HCT116 (cell line): ENCODE measurements at regions not wholly inside any gene's neighbourhood (a gene's known extent, or its start where the extent isn't known, plus 50 kb on each side); places are given as distances from the start of the nearest gene placed in this dataset.

Experiments
- ATAC-seq: fragments of 200-7000 bp; cut with Tn5 transposase; 2 replicates; pipeline ENCODE4 v1.9.1; 2020; ENCODE audit warnings: mild to moderate bottlenecking, moderate library complexity
- BruUV-seq: library from RNA; stranded (reverse); fragments of 400-500 nt; replicated peaks from 2 replicates; lab custom pipeline; 2021; lab: Mats Ljungman, UMichigan
- CTCF ChIA-PET: fragments of 300-600 bp; sonication (Branson Sonifier 250); formaldehyde crosslinking; loops from one replicate; lab custom pipeline; 2021; ENCODE audit warnings: antibody characterized with exemption; lab: Charles Lee
- POLR2A ChIA-PET: fragments of 300-600, 350-600 bp; sonication (Branson Sonifier 250); formaldehyde crosslinking; loops from one replicate; lab custom pipeline; 2021; ENCODE audit warnings: antibody characterized with exemption; lab: Charles Lee
- RAD21 ChIA-PET, 2 experiments: fragments of 300-600 bp; sonication (Branson Sonifier 250); formaldehyde crosslinking; loops; one replicate each; lab custom pipeline; 2023; ENCODE audit warnings: low total read pairs in 2 of 2; ENCODE audit not compliant: uncharacterized antibody in 2 of 2, unreplicated experiment in 2 of 2, low non-redundant PET in 1 of 2; lab: Charles Lee
- DNase-seq: peaks from one replicate; pipeline ENCODE4 v3.0.0-alpha.2; 2010; ENCODE audit warnings: low read depth, low spot score
- H2AFZ ChIP-seq: fragments of 200-600 bp; shearing (Covaris generic), sonication (generic); 2 replicates; pipeline ENCODE4 v1.6.1; 2017; ENCODE audit warnings: low read depth, mixed run types, mixed read lengths, antibody characterized with exemption, low read length; ENCODE audit not compliant: poor library complexity, severe bottlenecking
- H3K27ac ChIP-seq: 2 replicates; pipeline ENCODE4 v1.5.1; 2012; ENCODE audit warnings: low read depth, low read length
- H3K27me3 ChIP-seq: fragments of 200-600 bp; sonication (generic); 2 replicates; pipeline ENCODE4 v1.6.1; 2016; ENCODE audit warnings: mixed run types, low read length, mixed read lengths; ENCODE audit not compliant: insufficient read depth
- H3K36me3 ChIP-seq, 2 experiments: fragments of 200-500 bp in 1 of 2; fragments of 200-600 bp in 1 of 2; sonication (Bioruptor generic) in 1 of 2; sonication (generic) in 1 of 2; 2 replicates each; pipeline versions ENCODE4 v1.5.1 to v1.6.1; 2014 to 2016; ENCODE audit warnings: low read length in 2 of 2, inconsistent platforms in 1 of 2, mixed read lengths in 1 of 2, mixed run types in 1 of 2; ENCODE audit not compliant: insufficient read depth in 2 of 2, control insufficient read depth in 1 of 2
- H3K4me1 ChIP-seq, 2 experiments: fragments of 200-600 bp in 1 of 2; sonication (generic) in 1 of 2; 2 replicates each; pipeline versions ENCODE4 v1.5.1 to v1.6.1; 2012 to 2017; ENCODE audit warnings: low read length in 2 of 2, inconsistent platforms in 1 of 2, mild to moderate bottlenecking in 1 of 2, mixed read lengths in 1 of 2, mixed run types in 1 of 2, moderate library complexity in 1 of 2; ENCODE audit not compliant: insufficient read depth in 2 of 2, control insufficient read depth in 1 of 2
- H3K4me2 ChIP-seq: fragments of 200-600 bp; sonication (generic); 2 replicates; pipeline ENCODE4 v1.6.1; 2017; ENCODE audit warnings: mixed run types, low read length, mixed read lengths
- H3K4me3 ChIP-seq, 2 experiments: fragments of 200-600 bp in 1 of 2; sonication (generic) in 1 of 2; replicated peaks in 1 of 2; 2 replicates each; pipeline ENCODE4 v1.5.1; 2011 to 2016; ENCODE audit warnings: low read length in 2 of 2, control low read depth in 1 of 2, low read depth in 1 of 2, mild to moderate bottlenecking in 1 of 2, mixed read lengths in 1 of 2, mixed run types in 1 of 2
- H3K79me2 ChIP-seq: fragments of 200-600 bp; sonication (generic); 2 replicates; pipeline ENCODE4 v1.6.1; 2017; ENCODE audit warnings: mild to moderate bottlenecking, mixed run types, low read length, moderate library complexity, mixed read lengths; ENCODE audit not compliant: insufficient read depth
- H3K9ac ChIP-seq: fragments of 200-600 bp; sonication (generic); 2 replicates; pipeline ENCODE4 v1.6.1; 2016; ENCODE audit warnings: low read length, mixed read lengths
- H3K9me2 ChIP-seq: fragments of 200-600 bp; sonication (generic), shearing (Covaris generic); 2 replicates; pipeline ENCODE4 v1.6.1; 2017; ENCODE audit warnings: mixed run types, mild to moderate bottlenecking, moderate library complexity; ENCODE audit not compliant: insufficient read depth
- H3K9me3 ChIP-seq, 2 experiments: fragments of 200-500 bp in 1 of 2; fragments of 200-600 bp in 1 of 2; sonication (Bioruptor generic) in 1 of 2; sonication (generic) in 1 of 2; 2 replicates each; pipeline ENCODE4 v1.6.1; 2014 to 2017; ENCODE audit warnings: low read length in 2 of 2, mixed read lengths in 2 of 2, inconsistent platforms in 1 of 2, low read depth in 1 of 2, mild to moderate bottlenecking in 1 of 2, mixed run types in 1 of 2, moderate library complexity in 1 of 2; ENCODE audit not compliant: control insufficient read depth in 1 of 2, insufficient read depth in 1 of 2
- H4K20me1 ChIP-seq: fragments of 200-600 bp; sonication (generic), shearing (Covaris generic); 2 replicates; pipeline ENCODE4 v1.6.1; 2017; ENCODE audit warnings: mixed run types, mild to moderate bottlenecking, moderate library complexity; ENCODE audit not compliant: insufficient read depth
- ATF3 ChIP-seq: IDR thresholded peaks from 2 replicates; pipeline ENCODE4 v1.6.1; 2012
- EGR1 ChIP-seq: IDR thresholded peaks from 2 replicates; pipeline ENCODE4 v1.6.1; 2012; ENCODE audit warnings: low read depth
- EZH2phosphoT487 ChIP-seq: fragments of 200-600 bp; IDR thresholded peaks from 2 replicates; pipeline ENCODE4 v1.6.1; 2018; ENCODE audit warnings: antibody characterized with exemption, borderline replicate concordance
- REST ChIP-seq: IDR thresholded peaks from 2 replicates; pipeline ENCODE4 v1.6.1; 2012; ENCODE audit warnings: low read depth
- SP1 ChIP-seq: IDR thresholded peaks from 2 replicates; pipeline ENCODE4 v1.6.1; 2012; ENCODE audit warnings: low read depth
- YY1 ChIP-seq: IDR thresholded peaks from 2 replicates; pipeline ENCODE4 v1.6.1; 2011; ENCODE audit warnings: low read length, low read depth, moderate library complexity, mild to moderate bottlenecking; ENCODE audit not compliant: insufficient replicate concordance; ENCODE audit errors: extremely low read depth
- ZFX ChIP-seq: fragments of 450-650 bp; IDR thresholded peaks from 2 replicates; pipeline ENCODE4 v1.6.1; 2017
- ZNF274 ChIP-seq: fragments of 200-500 bp; sonication (Bioruptor generic); IDR thresholded peaks from 2 replicates; pipeline ENCODE4 v1.6.1; 2014; ENCODE audit warnings: mild to moderate bottlenecking, low read depth, low read length, inconsistent platforms
- intact Hi-C: fragments of 100-400 bp; cut with micrococcal nuclease; formaldehyde crosslinking; loops from 2 replicates; pipeline ENCODE4 v1.10.0; 2022

GRCh38 chr12:128052331-128052730 lies 214.6 kb upstream of the TMEM132C start:
- no peaks in the 10 kb centered on the region for H3K4me1 ChIP-seq
- RAD21 ChIA-PET = no interaction called here
- no TSS peak for BruUV-seq

More at GRCh38 chr12:128052331-128052730, 214.6 kb upstream of the TMEM132C start:
- no peak overlapping the region for H3K4me2 ChIP-seq
- H3K27ac ChIP-seq = no peak overlapping the region
- no peak overlapping the region for H2AFZ ChIP-seq
- H4K20me1 ChIP-seq = no peaks in the 10 kb centered on the region
- ATAC-seq (no peak), DNase-seq (no peak)
- POLR2A ChIA-PET = no interaction called here
- CTCF ChIA-PET = no interaction called here
- TF ChIP-seq ZNF274 (no peak), REST (no peak), ATF3 (no peak), SP1 (no peak), ZFX (no peak), YY1 (no peak), EZH2phosphoT487 (no peak), EGR1 (no peak)
- intact Hi-C loops = no loop called here
- H3K9me2 ChIP-seq = no peaks in the 10 kb centered on the region
- H3K9me3 ChIP-seq = peaks cover 0 to 27% of the 10 kb centered on the region in 2 experiments; a peak in 2 of 4 replicates
- H3K9ac ChIP-seq = no peak overlapping the region
- no peaks in the 10 kb centered on the region for H3K79me2 ChIP-seq
- no peaks in the 10 kb centered on the region for H3K27me3 ChIP-seq
- no peak overlapping the region for H3K4me3 ChIP-seq
- no peaks in the 10 kb centered on the region for H3K36me3 ChIP-seq
